ENCODE measurements at regions not wholly inside any gene's neighbourhood (a gene's known extent, or its start where the extent isn't known, plus 50 kb on each side); places are given as distances from the start of the nearest gene placed in this dataset.
A peak's percentile ranks its signal among the peaks of the same experiment; 100 is the strongest.
"Not testable (repeated sequence)": the region's sequence is repeated elsewhere in the genome, so short reads cannot be mapped to it uniquely, and the experiment has no call there.

DNA sequence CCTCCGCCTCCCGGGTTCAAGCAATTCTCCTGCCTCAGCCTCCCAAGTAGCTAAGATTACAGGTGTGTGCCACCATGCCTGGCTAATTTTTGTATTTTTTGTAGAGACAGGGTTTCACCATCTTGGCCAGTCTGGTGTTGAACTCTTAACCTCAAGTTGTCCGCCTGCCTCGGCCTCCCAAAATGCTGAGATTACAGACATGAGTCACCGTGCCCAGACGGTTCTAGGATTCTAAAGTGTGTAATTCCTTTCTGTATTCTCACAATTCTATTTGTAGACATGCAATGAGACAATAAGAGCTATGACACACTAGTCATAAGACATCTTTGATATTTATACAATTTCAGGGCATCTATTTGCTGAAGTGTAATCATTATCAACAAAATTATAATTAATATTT lies 585.0 kb upstream of the FLRT2 start:
- DNase-seq (ENCODE audit: low read depth, low spot score); H3K4me2 ChIP-seq (ENCODE audit: insufficient read depth, low read length); H3K4me3 ChIP-seq (replicated peaks in 1 of 3; ENCODE audit: insufficient read depth in 1 of 3, low read depth in 1 of 3, low read length in 3 of 3); intact Hi-C loops (cut with micrococcal nuclease); FAIRE-seq; H3K79me2 ChIP-seq (ENCODE audit: control insufficient read depth, insufficient read depth, low read length); H4K20me1 ChIP-seq (replicated peaks; ENCODE audit: control insufficient read depth, extremely low read depth, insufficient read depth, low read length); H3K4me1 ChIP-seq (ENCODE audit: control insufficient read depth, extremely low read depth, insufficient read depth, low read length); BruUV-seq (replicated peaks); H2AFZ ChIP-seq (ENCODE audit: low read depth, low read length); POLR2A ChIA-PET; H3K9me1 ChIP-seq (replicated peaks; ENCODE audit: control insufficient read depth, extremely low read depth, insufficient read depth, low read length); H3K9me3 ChIP-seq (replicated peaks; ENCODE audit: control insufficient read depth, insufficient read depth, low read length); H3K27ac ChIP-seq (ENCODE audit: insufficient read depth, low read depth, low read length); H3K36me3 ChIP-seq (ENCODE audit: control insufficient read depth in 2 of 2, extremely low read depth in 1 of 2, insufficient read depth in 2 of 2, low read length in 2 of 2); H3K9ac ChIP-seq (replicated peaks; ENCODE audit: extremely low read depth, insufficient read depth, low read length); H3K27me3 ChIP-seq (ENCODE audit: control insufficient read depth in 2 of 2, insufficient read depth in 2 of 2, low read length in 2 of 2); dilution Hi-C loops (cut with MboI; ENCODE audit: extremely low pct_ligation_motif_present, low sequenced_read_pairs): not testable (repeated sequence)
- CTCF ChIA-PET, result interaction anchor here (1.7 kb wide), 1 partner anchor 14 kb away, joined by 5 read pairs; no protein-coding TSS in a partner anchor

DNA sequence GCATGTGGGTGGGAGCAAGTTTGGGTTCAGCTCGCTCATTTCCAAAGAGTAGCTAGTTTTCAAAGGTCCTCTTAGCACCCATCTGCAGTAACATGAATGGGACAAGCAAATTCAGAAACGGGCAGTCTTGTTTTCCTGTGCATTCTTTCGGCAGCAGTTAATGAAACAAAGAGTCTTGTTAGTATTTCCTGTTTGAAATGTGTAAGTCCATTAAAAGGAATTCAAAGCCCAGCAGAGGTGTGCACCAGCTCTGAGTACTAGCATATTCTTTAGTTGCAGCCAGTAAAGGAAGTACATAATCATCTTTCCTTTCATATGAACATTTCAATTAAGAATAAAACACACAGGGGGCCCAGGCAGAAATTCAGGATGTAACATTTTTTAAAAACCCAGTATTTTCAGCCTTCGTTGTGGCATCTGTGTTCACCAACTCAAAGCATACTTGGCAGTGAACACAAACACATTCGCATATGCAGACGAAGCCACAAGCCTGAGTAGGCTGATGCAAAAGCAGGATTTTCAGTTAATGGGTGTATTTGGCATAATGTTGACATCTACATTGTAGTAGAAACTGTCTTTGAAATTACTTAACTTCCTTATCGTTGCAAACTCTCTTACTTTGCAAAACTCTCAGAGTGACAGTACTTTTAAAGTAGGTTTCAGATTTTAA lies 570.0 kb upstream of the FLRT2 start:
- H3K36me3 ChIP-seq (ENCODE audit: control insufficient read depth in 2 of 2, extremely low read depth in 1 of 2, insufficient read depth in 2 of 2, low read length in 2 of 2), result no peaks in the 10 kb centered on the region
- ChIA-PET CTCF (interaction anchor here (1.0 kb wide), 2 partner anchors 7 to 154 kb away, joined by 3 to 4 read pairs; no protein-coding TSS in a partner anchor), POLR2A (no interaction called here)
- H3K79me2 ChIP-seq (ENCODE audit: control insufficient read depth, insufficient read depth, low read length), result no peaks in the 10 kb centered on the region
- TF ChIP-seq MYC (IDR thresholded peaks at IDR 0.05; ENCODE audit: low read depth, low read length), result no peak
- no peak for TF ChIP-seq FOS (IDR thresholded peaks at IDR 0.05; ENCODE audit: borderline replicate concordance, insufficient read depth, low read length)
- TF ChIP-seq EZH2 (IDR thresholded peaks at IDR 0.05; ENCODE audit: borderline replicate concordance, low read depth, low read length, severe bottlenecking), result no peak
- TF ChIP-seq POLR2AphosphoS5 (IDR thresholded peaks at IDR 0.05; ENCODE audit: insufficient read depth, low read depth, low read length), result no peak
- TF ChIP-seq, protein P1, sequence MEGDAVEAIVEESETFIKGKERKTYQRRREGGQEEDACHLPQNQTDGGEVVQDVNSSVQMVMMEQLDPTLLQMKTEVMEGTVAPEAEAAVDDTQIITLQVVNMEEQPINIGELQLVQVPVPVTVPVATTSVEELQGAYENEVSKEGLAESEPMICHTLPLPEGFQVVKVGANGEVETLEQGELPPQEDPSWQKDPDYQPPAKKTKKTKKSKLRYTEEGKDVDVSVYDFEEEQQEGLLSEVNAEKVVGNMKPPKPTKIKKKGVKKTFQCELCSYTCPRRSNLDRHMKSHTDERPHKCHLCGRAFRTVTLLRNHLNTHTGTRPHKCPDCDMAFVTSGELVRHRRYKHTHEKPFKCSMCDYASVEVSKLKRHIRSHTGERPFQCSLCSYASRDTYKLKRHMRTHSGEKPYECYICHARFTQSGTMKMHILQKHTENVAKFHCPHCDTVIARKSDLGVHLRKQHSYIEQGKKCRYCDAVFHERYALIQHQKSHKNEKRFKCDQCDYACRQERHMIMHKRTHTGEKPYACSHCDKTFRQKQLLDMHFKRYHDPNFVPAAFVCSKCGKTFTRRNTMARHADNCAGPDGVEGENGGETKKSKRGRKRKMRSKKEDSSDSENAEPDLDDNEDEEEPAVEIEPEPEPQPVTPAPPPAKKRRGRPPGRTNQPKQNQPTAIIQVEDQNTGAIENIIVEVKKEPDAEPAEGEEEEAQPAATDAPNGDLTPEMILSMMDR (IDR thresholded peaks at IDR 0.05; ENCODE audit: extremely low read depth in 1 of 2, insufficient read depth in 1 of 2, low read depth in 1 of 2, low read length in 2 of 2), result no peak
- TF ChIP-seq, protein P2, sequence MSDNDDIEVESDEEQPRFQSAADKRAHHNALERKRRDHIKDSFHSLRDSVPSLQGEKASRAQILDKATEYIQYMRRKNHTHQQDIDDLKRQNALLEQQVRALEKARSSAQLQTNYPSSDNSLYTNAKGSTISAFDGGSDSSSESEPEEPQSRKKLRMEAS (IDR thresholded peaks at IDR 0.05; ENCODE audit: insufficient read depth, insufficient read length), result no peak
- TF ChIP-seq POLR2A (IDR thresholded peaks at IDR 0.05; ENCODE audit: low read depth, low read length), result no peak
- TF ChIP-seq JUN (IDR thresholded peaks at IDR 0.05; ENCODE audit: borderline replicate concordance, insufficient read depth, insufficient read length, low read depth), result no peak
- TF ChIP-seq GATA2 (IDR thresholded peaks at IDR 0.05; ENCODE audit: insufficient read depth, insufficient read length, low read depth, low read length), result no peak
- no peaks in the 10 kb centered on the region for H3K27me3 ChIP-seq (ENCODE audit: control insufficient read depth in 2 of 2, insufficient read depth in 2 of 2, low read length in 2 of 2)
- dilution Hi-C loops (cut with MboI; ENCODE audit: extremely low pct_ligation_motif_present, low sequenced_read_pairs), result no loop called here
- peak overlapping the region; percentile 77 for H2AFZ ChIP-seq (ENCODE audit: low read depth, low read length)
- no peak overlapping the region for H3K9ac ChIP-seq (replicated peaks; ENCODE audit: extremely low read depth, insufficient read depth, low read length)
- peaks cover 22% of the 10 kb centered on the region for H3K4me1 ChIP-seq (ENCODE audit: control insufficient read depth, extremely low read depth, insufficient read depth, low read length)
- no peaks in the 10 kb centered on the region for H3K9me3 ChIP-seq (replicated peaks; ENCODE audit: control insufficient read depth, insufficient read depth, low read length)
- intact Hi-C loops (cut with micrococcal nuclease), result loop anchor here (5.0 to 10.0 kb wide), 3 partner anchors 375 to 815 kb away; no protein-coding TSS in a partner anchor
- no TSS peak for BruUV-seq (replicated peaks)
- H3K9me1 ChIP-seq (replicated peaks; ENCODE audit: control insufficient read depth, extremely low read depth, insufficient read depth, low read length), result no peaks in the 10 kb centered on the region
- peak overlapping the region in 1 of 3 experiments; percentile 5 for H3K4me3 ChIP-seq (replicated peaks in 1 of 3; ENCODE audit: insufficient read depth in 1 of 3, low read depth in 1 of 3, low read length in 3 of 3)
- peak overlapping the region; percentile 60 for H3K27ac ChIP-seq (ENCODE audit: insufficient read depth, low read depth, low read length)
- H3K4me2 ChIP-seq (ENCODE audit: insufficient read depth, low read length), result peak overlapping the region; percentile 22
- DNase-seq (ENCODE audit: low read depth, low spot score) (peak; percentile 52), FAIRE-seq (peak; percentile 53)
- H4K20me1 ChIP-seq (replicated peaks; ENCODE audit: control insufficient read depth, extremely low read depth, insufficient read depth, low read length), result no peaks in the 10 kb centered on the region
